ENCODE measurements at regions not wholly inside any gene's neighbourhood (a gene's known extent, or its start where the extent isn't known, plus 50 kb on each side); places are given as distances from the start of the nearest gene placed in this dataset.

- no peaks in the 10 kb centered on the region for H3K9me3 ChIP-seq (ENCODE audit: control insufficient read depth, insufficient read depth, low read length)
- H3K36me3 ChIP-seq (ENCODE audit: control insufficient read depth, insufficient read depth, low read length): no peaks in the 10 kb centered on the region
- H3K27me3 ChIP-seq (ENCODE audit: control insufficient read depth, insufficient read depth, low read length): no peaks in the 10 kb centered on the region
- no peaks in the 10 kb centered on the region for H3K4me1 ChIP-seq (ENCODE audit: control insufficient read depth, insufficient read depth, low read length)
- DNase-seq (ENCODE audit: low read depth in 4 of 6, low spot score in 6 of 6): no peak
- H3K27ac ChIP-seq (ENCODE audit: low read depth, low read length): no peak overlapping the region
- WGBS (ENCODE audit: insufficient coverage): no CpG with 5 or more reads among the region's 2 CpGs
- no peak overlapping the region for H3K4me3 ChIP-seq (ENCODE audit: low read depth, low read length)
Observed at GRCh38 chr5:44001675-44002380, 387.4 kb downstream of the FGF10 start.

- no peaks in the 10 kb centered on the region for H3K4me1 ChIP-seq (ENCODE audit: control insufficient read depth, insufficient read depth, low read length)
- no peak for DNase-seq (ENCODE audit: low read depth in 4 of 6, low spot score in 6 of 6)
- H3K4me3 ChIP-seq (ENCODE audit: low read depth, low read length): no peak overlapping the region
- no peaks in the 10 kb centered on the region for H3K27me3 ChIP-seq (ENCODE audit: control insufficient read depth, insufficient read depth, low read length)
- H3K9me3 ChIP-seq (ENCODE audit: control insufficient read depth, insufficient read depth, low read length): no peaks in the 10 kb centered on the region
- H3K27ac ChIP-seq (ENCODE audit: low read depth, low read length): no peak overlapping the region
- no peaks in the 10 kb centered on the region for H3K36me3 ChIP-seq (ENCODE audit: control insufficient read depth, insufficient read depth, low read length)
Observed at GRCh38 chr5:44001236-44001635, 388.0 kb downstream of the FGF10 start.

GRCh38 chr5:43997647-43998272 lies 391.5 kb downstream of the FGF10 start:
- Histone ChIP-seq H3K27ac (ENCODE audit: low read depth, low read length) (no peak overlapping the region), H3K27me3 (ENCODE audit: control insufficient read depth, insufficient read depth, low read length) (no peaks in the 10 kb centered on the region), H3K9me3 (ENCODE audit: control insufficient read depth, insufficient read depth, low read length) (no peaks in the 10 kb centered on the region), H3K4me1 (ENCODE audit: control insufficient read depth, insufficient read depth, low read length) (no peaks in the 10 kb centered on the region), H3K4me3 (ENCODE audit: low read depth, low read length) (no peak overlapping the region), H3K36me3 (ENCODE audit: control insufficient read depth, insufficient read depth, low read length) (no peaks in the 10 kb centered on the region)
- WGBS (ENCODE audit: insufficient coverage): 67% methylated on average over 5 of the region's 5 CpGs
- peak in 1 of 6 donors; percentile 18 for DNase-seq (ENCODE audit: low read depth in 4 of 6, low spot score in 6 of 6)

GRCh38 chr5:43996221-43996620 lies 393.0 kb downstream of the FGF10 start:
- no peak overlapping the region for H3K4me3 ChIP-seq (ENCODE audit: low read depth, low read length)
- no peaks in the 10 kb centered on the region for H3K27me3 ChIP-seq (ENCODE audit: control insufficient read depth, insufficient read depth, low read length)
- no peaks in the 10 kb centered on the region for H3K36me3 ChIP-seq (ENCODE audit: control insufficient read depth, insufficient read depth, low read length)
- H3K9me3 ChIP-seq (ENCODE audit: control insufficient read depth, insufficient read depth, low read length): no peaks in the 10 kb centered on the region
- WGBS (ENCODE audit: insufficient coverage): no CpG with 5 or more reads among the region's 2 CpGs
- no peak overlapping the region for H3K27ac ChIP-seq (ENCODE audit: low read depth, low read length)
- no peak for DNase-seq (ENCODE audit: low read depth in 4 of 6, low spot score in 6 of 6)
- H3K4me1 ChIP-seq (ENCODE audit: control insufficient read depth, insufficient read depth, low read length): no peaks in the 10 kb centered on the region

GRCh38 chr5:43994352-43994708 lies 391.4 kb downstream of the NNT start:
- Histone ChIP-seq H3K4me1 (ENCODE audit: control insufficient read depth, insufficient read depth, low read length) (no peaks in the 10 kb centered on the region), H3K9me3 (ENCODE audit: control insufficient read depth, insufficient read depth, low read length) (no peaks in the 10 kb centered on the region), H3K27ac (ENCODE audit: low read depth, low read length) (no peak overlapping the region), H3K4me3 (ENCODE audit: low read depth, low read length) (no peak overlapping the region), H3K36me3 (ENCODE audit: control insufficient read depth, insufficient read depth, low read length) (no peaks in the 10 kb centered on the region), H3K27me3 (ENCODE audit: control insufficient read depth, insufficient read depth, low read length) (no peaks in the 10 kb centered on the region)
- WGBS (ENCODE audit: insufficient coverage): no CpG with 5 or more reads among the region's 3 CpGs
- DNase-seq (ENCODE audit: low read depth in 4 of 6, low spot score in 6 of 6): peak in 2 of 6 donors; percentile 1 to 50

- Histone ChIP-seq H3K27me3 (ENCODE audit: control insufficient read depth, insufficient read depth, low read length) (no peaks in the 10 kb centered on the region), H3K4me1 (ENCODE audit: control insufficient read depth, insufficient read depth, low read length) (no peaks in the 10 kb centered on the region), H3K27ac (ENCODE audit: low read depth, low read length) (no peak overlapping the region), H3K4me3 (ENCODE audit: low read depth, low read length) (no peak overlapping the region), H3K9me3 (ENCODE audit: control insufficient read depth, insufficient read depth, low read length) (no peaks in the 10 kb centered on the region), H3K36me3 (ENCODE audit: control insufficient read depth, insufficient read depth, low read length) (no peaks in the 10 kb centered on the region)
- DNase-seq (ENCODE audit: low read depth in 4 of 6, low spot score in 6 of 6): peak in 1 of 6 donors; percentile 15
- WGBS (ENCODE audit: insufficient coverage): 92% methylated on average over 4 of the region's 9 CpGs
Observed at GRCh38 chr5:43993634-43994351, 390.8 kb downstream of the NNT start.

- Histone ChIP-seq H3K4me3 (ENCODE audit: low read depth, low read length) (no peak overlapping the region), H3K36me3 (ENCODE audit: control insufficient read depth, insufficient read depth, low read length) (no peaks in the 10 kb centered on the region), H3K27ac (ENCODE audit: low read depth, low read length) (no peak overlapping the region), H3K9me3 (ENCODE audit: control insufficient read depth, insufficient read depth, low read length) (no peaks in the 10 kb centered on the region), H3K4me1 (ENCODE audit: control insufficient read depth, insufficient read depth, low read length) (no peaks in the 10 kb centered on the region), H3K27me3 (ENCODE audit: control insufficient read depth, insufficient read depth, low read length) (no peaks in the 10 kb centered on the region)
- WGBS (ENCODE audit: insufficient coverage): no CpG with 5 or more reads among the region's 3 CpGs
- no peak for DNase-seq (ENCODE audit: low read depth in 4 of 6, low spot score in 6 of 6)
Observed at GRCh38 chr5:43985411-43985810, 382.4 kb downstream of the NNT start.

GRCh38 chr5:43981556-43981955 lies 378.6 kb downstream of the NNT start:
- no peak overlapping the region for H3K27ac ChIP-seq (ENCODE audit: low read depth, low read length)
- no peaks in the 10 kb centered on the region for H3K4me1 ChIP-seq (ENCODE audit: control insufficient read depth, insufficient read depth, low read length)
- WGBS (ENCODE audit: insufficient coverage): 86% methylated on average over 8 of the region's 8 CpGs
- no peaks in the 10 kb centered on the region for H3K36me3 ChIP-seq (ENCODE audit: control insufficient read depth, insufficient read depth, low read length)
- H3K9me3 ChIP-seq (ENCODE audit: control insufficient read depth, insufficient read depth, low read length): peaks cover 1% of the 10 kb centered on the region
- H3K27me3 ChIP-seq (ENCODE audit: control insufficient read depth, insufficient read depth, low read length): no peaks in the 10 kb centered on the region
- DNase-seq (ENCODE audit: low read depth in 4 of 6, low spot score in 6 of 6): no peak
- no peak overlapping the region for H3K4me3 ChIP-seq (ENCODE audit: low read depth, low read length)

- Histone ChIP-seq H3K36me3 (ENCODE audit: control insufficient read depth, insufficient read depth, low read length) (no peaks in the 10 kb centered on the region), H3K4me3 (ENCODE audit: low read depth, low read length) (no peak overlapping the region), H3K27ac (ENCODE audit: low read depth, low read length) (no peak overlapping the region), H3K27me3 (ENCODE audit: control insufficient read depth, insufficient read depth, low read length) (no peaks in the 10 kb centered on the region), H3K9me3 (ENCODE audit: control insufficient read depth, insufficient read depth, low read length) (peaks cover 1% of the 10 kb centered on the region), H3K4me1 (ENCODE audit: control insufficient read depth, insufficient read depth, low read length) (no peaks in the 10 kb centered on the region)
- no CpG with 5 or more reads among the region's 2 CpGs for WGBS (ENCODE audit: insufficient coverage)
- no peak for DNase-seq (ENCODE audit: low read depth in 4 of 6, low spot score in 6 of 6)
Observed at GRCh38 chr5:43973908-43974307, 370.9 kb downstream of the NNT start.

GRCh38 chr5:43973318-43973717 lies 370.3 kb downstream of the NNT start:
- H3K27me3 ChIP-seq (ENCODE audit: control insufficient read depth, insufficient read depth, low read length): no peaks in the 10 kb centered on the region
- no peak overlapping the region for H3K4me3 ChIP-seq (ENCODE audit: low read depth, low read length)
- peaks cover 1% of the 10 kb centered on the region for H3K9me3 ChIP-seq (ENCODE audit: control insufficient read depth, insufficient read depth, low read length)
- DNase-seq (ENCODE audit: low read depth in 4 of 6, low spot score in 6 of 6): no peak
- no peak overlapping the region for H3K27ac ChIP-seq (ENCODE audit: low read depth, low read length)
- no CpG with 5 or more reads among the region's 2 CpGs for WGBS (ENCODE audit: insufficient coverage)
- no peaks in the 10 kb centered on the region for H3K4me1 ChIP-seq (ENCODE audit: control insufficient read depth, insufficient read depth, low read length)
- no peaks in the 10 kb centered on the region for H3K36me3 ChIP-seq (ENCODE audit: control insufficient read depth, insufficient read depth, low read length)
